ENCODE measurements at regions not wholly inside any gene's neighbourhood (a gene's known extent, or its start where the extent isn't known, plus 50 kb on each side); places are given as distances from the start of the nearest gene placed in this dataset.

DNA sequence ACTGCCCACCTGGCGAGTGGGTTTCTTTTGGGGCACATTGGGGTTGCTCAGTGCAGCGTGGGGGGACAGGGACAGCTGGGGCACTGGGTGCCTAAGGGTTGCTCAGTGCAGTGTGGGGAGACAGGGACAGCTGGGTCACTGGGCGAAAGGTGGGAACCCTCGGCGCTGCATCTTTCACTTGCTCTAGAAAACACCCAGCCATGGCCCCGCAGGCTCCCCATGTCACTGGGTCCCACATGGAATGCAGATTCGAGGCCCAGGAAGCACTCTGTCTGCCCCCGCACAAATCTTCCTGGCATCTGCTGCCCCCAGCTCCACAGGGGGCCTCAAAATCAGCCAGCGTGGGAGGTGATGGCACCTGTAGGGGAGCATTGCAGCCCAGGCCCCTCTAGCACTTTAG is 229.3 kb downstream of the BRD1 start:
- Histone ChIP-seq H3K4me1 (ENCODE audit: control insufficient read depth, insufficient read depth, low read length) (no peaks in the 10 kb centered on the region), H3K79me1 (ENCODE audit: low read depth in 1 of 2, low read length in 2 of 2) (no peaks in the 10 kb centered on the region), H3K9me3 (ENCODE audit: control insufficient read depth, insufficient read depth, low read length) (peaks cover 59% of the 10 kb centered on the region), H4K5ac (ENCODE audit: low read depth, low read length) (no peak overlapping the region), H3K36me3 (ENCODE audit: control insufficient read depth, insufficient read depth, low read length) (no peaks in the 10 kb centered on the region), H3K23ac (ENCODE audit: low read depth, low read length) (no peak overlapping the region), H3K4ac (ENCODE audit: low read depth, low read length) (no peak overlapping the region), H4K20me1 (ENCODE audit: insufficient read depth, low read length) (no peaks in the 10 kb centered on the region), H3K18ac (ENCODE audit: low read depth, low read length) (no peak overlapping the region), H4K8ac (ENCODE audit: low read depth in 2 of 2, low read length in 2 of 2) (no peak overlapping the region), H2BK120ac (ENCODE audit: low read depth, low read length) (no peak overlapping the region), H3K4me3 (ENCODE audit: insufficient read depth, low read depth, low read length) (no peak overlapping the region), H3K27ac (ENCODE audit: insufficient read depth, low read length) (no peak overlapping the region), H2AFZ (replicated peaks; ENCODE audit: low read length, poor library complexity) (no peak overlapping the region), H3K9ac (ENCODE audit: low read depth, low read length) (no peak overlapping the region), H2AK5ac (ENCODE audit: low read depth, low read length) (no peak overlapping the region), H3K27me3 (ENCODE audit: control insufficient read depth, insufficient read depth, low read length) (no peaks in the 10 kb centered on the region), H2BK5ac (ENCODE audit: low read depth, low read length, poor library complexity, severe bottlenecking) (no peak overlapping the region), H2AK9ac (replicated peaks; ENCODE audit: low read depth, low read length, poor library complexity) (no peak overlapping the region), H4K91ac (ENCODE audit: insufficient read depth, low read depth, low read length) (no peak overlapping the region), H2BK15ac (ENCODE audit: low read depth, low read length) (no peak overlapping the region), H3K9me1 (ENCODE audit: insufficient read depth, low read length) (no peaks in the 10 kb centered on the region), H2BK20ac (ENCODE audit: low read depth, low read length) (no peak overlapping the region), H3K56ac (ENCODE audit: extremely low read depth, insufficient read depth, low read length) (no peak overlapping the region), H3K14ac (replicated peaks; ENCODE audit: low read depth, low read length) (no peak overlapping the region), H3K4me2 (ENCODE audit: low read depth, low read length) (no peak overlapping the region)
- BruUV-seq (replicated peaks): no TSS peak
- CTCF ChIA-PET: no interaction called here
- no peak for TF ChIP-seq RFX5 (IDR thresholded peaks at IDR 0.05; ENCODE audit: low read depth, low read length)
- no peak for TF ChIP-seq MXI1 (IDR thresholded peaks at IDR 0.05; ENCODE audit: borderline replicate concordance, low read depth, low read length)
- TF ChIP-seq, protein P1, sequence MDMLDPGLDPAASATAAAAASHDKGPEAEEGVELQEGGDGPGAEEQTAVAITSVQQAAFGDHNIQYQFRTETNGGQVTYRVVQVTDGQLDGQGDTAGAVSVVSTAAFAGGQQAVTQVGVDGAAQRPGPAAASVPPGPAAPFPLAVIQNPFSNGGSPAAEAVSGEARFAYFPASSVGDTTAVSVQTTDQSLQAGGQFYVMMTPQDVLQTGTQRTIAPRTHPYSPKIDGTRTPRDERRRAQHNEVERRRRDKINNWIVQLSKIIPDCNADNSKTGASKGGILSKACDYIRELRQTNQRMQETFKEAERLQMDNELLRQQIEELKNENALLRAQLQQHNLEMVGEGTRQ (IDR thresholded peaks at IDR 0.05; ENCODE audit: low read depth, low read length): no peak
- TF ChIP-seq, protein P2, sequence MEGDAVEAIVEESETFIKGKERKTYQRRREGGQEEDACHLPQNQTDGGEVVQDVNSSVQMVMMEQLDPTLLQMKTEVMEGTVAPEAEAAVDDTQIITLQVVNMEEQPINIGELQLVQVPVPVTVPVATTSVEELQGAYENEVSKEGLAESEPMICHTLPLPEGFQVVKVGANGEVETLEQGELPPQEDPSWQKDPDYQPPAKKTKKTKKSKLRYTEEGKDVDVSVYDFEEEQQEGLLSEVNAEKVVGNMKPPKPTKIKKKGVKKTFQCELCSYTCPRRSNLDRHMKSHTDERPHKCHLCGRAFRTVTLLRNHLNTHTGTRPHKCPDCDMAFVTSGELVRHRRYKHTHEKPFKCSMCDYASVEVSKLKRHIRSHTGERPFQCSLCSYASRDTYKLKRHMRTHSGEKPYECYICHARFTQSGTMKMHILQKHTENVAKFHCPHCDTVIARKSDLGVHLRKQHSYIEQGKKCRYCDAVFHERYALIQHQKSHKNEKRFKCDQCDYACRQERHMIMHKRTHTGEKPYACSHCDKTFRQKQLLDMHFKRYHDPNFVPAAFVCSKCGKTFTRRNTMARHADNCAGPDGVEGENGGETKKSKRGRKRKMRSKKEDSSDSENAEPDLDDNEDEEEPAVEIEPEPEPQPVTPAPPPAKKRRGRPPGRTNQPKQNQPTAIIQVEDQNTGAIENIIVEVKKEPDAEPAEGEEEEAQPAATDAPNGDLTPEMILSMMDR (conservative IDR thresholded peaks at IDR 0.05; ENCODE audit: low read depth, low read length): no peak
- no peak for TF ChIP-seq RAD21 (IDR thresholded peaks at IDR 0.05; ENCODE audit: low read length)
- no peak for TF ChIP-seq NFE2L2 (IDR thresholded peaks at IDR 0.05; ENCODE audit: low read depth, low read length)
- TF ChIP-seq CHD1 (IDR thresholded peaks at IDR 0.05; ENCODE audit: low read depth, low read length): no peak
- TF ChIP-seq MAFK (IDR thresholded peaks at IDR 0.05; ENCODE audit: low read depth, low read length): no peak
- no peak for TF ChIP-seq MAZ (IDR thresholded peaks at IDR 0.05; ENCODE audit: borderline replicate concordance, low read depth, low read length)
- no peak for TF ChIP-seq BHLHE40 (IDR thresholded peaks at IDR 0.05; ENCODE audit: low read depth, low read length)
- TF ChIP-seq POLR2A (IDR thresholded peaks at IDR 0.05; ENCODE audit: low read depth, low read length): no peak
- TF ChIP-seq CEBPB (IDR thresholded peaks at IDR 0.05; ENCODE audit: low read depth, low read length): no peak
- no peak for TF ChIP-seq RCOR1 (IDR thresholded peaks at IDR 0.05; ENCODE audit: insufficient replicate concordance, low read length)
- in situ Hi-C loops (cut with MboI; ENCODE audit: low sequenced_read_pairs) (no loop called here), dilution Hi-C loops (cut with HindIII; ENCODE audit: low sequenced_read_pairs, unreplicated experiment) (no loop called here), intact Hi-C loops (cut with micrococcal nuclease) (no loop called here)
- WGBS, 2 experiments (ENCODE audit: extremely low coverage in 2 of 2, insufficient read length in 1 of 2): 40% methylated on average over 2 of the region's 9 CpGs; no CpG with 5 or more reads in 1 of the 2 experiments
- ATAC-seq (ENCODE audit: low read depth): no peak
- POLR2A ChIA-PET (ENCODE audit: unreplicated experiment): no interaction called here
- no peak for DNase-seq

All from IMR-90 (cell line).